Psoas muscle (tissue), 7 donors: ENCODE measurements at regions not wholly inside any gene's neighbourhood (a gene's known extent, or its start where the extent isn't known, plus 50 kb on each side); places are given as distances from the start of the nearest gene placed in this dataset.

Experiments used
- ATAC-seq, 4 donors: fragments of 200-7000 bp; cut with Tn5 transposase; one replicate each; pipeline ENCODE4 v1.9.1; 2020; ENCODE audit warnings: moderate library complexity in 3 of 4, mild to moderate bottlenecking in 2 of 4
- DNase-seq, 2 donors: peaks; one replicate each; pipeline ENCODE4 v3.0.0-alpha.2; 2020
- H3K27ac ChIP-seq: fragments of 200-600 bp; one replicate; pipeline ENCODE4 v1.8.0; 2022
- H3K27me3 ChIP-seq, 3 donors: fragments of 200-600 bp in 1 of 3; one replicate each; pipeline versions ENCODE4 v1.6.1 to v1.8.0; 2013 to 2022; ENCODE audit warnings: low read length in 2 of 3, mild to moderate bottlenecking in 2 of 3, moderate library complexity in 1 of 3; ENCODE audit not compliant: insufficient read depth in 3 of 3
- H3K36me3 ChIP-seq, 2 donors: fragments of 200-600 bp in 1 of 2; one replicate each; pipeline versions ENCODE4 v1.6.1 to v1.8.0; 2013 to 2022; ENCODE audit warnings: low read depth in 1 of 2, mild to moderate bottlenecking in 1 of 2, moderate library complexity in 1 of 2; ENCODE audit not compliant: insufficient read depth in 1 of 2
- H3K4me1 ChIP-seq: fragments of 200-600 bp; one replicate; pipeline ENCODE4 v1.8.0; 2022
- H3K4me3 ChIP-seq: fragments of 200-600 bp; one replicate; pipeline ENCODE4 v1.8.0; 2022; ENCODE audit warnings: mild to moderate bottlenecking
- H3K9me3 ChIP-seq: fragments of 200-600 bp; one replicate; pipeline ENCODE4 v1.8.0; 2022
- WGBS, 3 donors: extraction: QIAGEN DNeasy Blood & Tissue Kit; methylation state at CpG; one replicate each; pipeline versions ENCODE4 v1.1.6 to v1.1.7; 2013; 5-methylcytosine and 5-hydroxymethylcytosine counted together
- intact Hi-C, 2 donors: fragments of 100-400 bp; cut with DNase I; formaldehyde crosslinking; loops; one replicate each; pipeline versions ENCODE4 v1.11.0 to v1.14.2; 2022
- TF ChIP-seq, protein P1 (sequence below): fragments of 200-600 bp; IDR thresholded peaks from one replicate; pipeline ENCODE4 v1.8.0; 2022; ENCODE audit warnings: antibody characterized with exemption
- donor health status: healthy with polysubstance abuse.
- donor health status: DM: no; HTN: no; CAD: no; lungs with moderate emphysema.
- donor health status: Bipolar disorder and iron deficiency.
- donor health status: healthy.
- donor health status: DM: yes; HTN: yes; CAD: no.
- donor health status: DM: no; HTN: no; CAD: no.
- donor health status: DM: yes; HTN: yes; CAD: no.

DNA sequence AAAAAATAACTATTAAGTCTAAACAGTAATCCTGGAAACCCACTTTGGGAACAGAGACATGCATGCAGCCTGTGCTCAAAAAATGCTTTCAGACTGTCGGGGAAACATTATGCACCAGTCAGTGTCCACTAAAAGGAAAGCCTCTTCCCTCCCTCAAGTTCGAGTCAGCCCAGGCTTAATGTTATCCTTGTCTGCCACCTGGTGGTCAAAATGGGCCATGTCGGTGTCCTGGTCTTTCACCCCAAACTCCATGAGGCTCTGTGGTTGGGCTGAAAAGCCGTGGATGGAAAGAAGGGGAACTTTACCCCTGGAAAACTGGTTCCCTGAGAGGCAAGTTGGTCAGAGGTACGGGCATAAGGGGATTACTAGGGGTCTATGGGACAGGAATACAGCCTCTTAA is 88.4 kb upstream of the ZNF492 start:
- H3K4me1 ChIP-seq, result no peaks in the 10 kb centered on the region
- DNase-seq, result no peak
- ATAC-seq, result no peak
- H3K27ac ChIP-seq, result no peak overlapping the region
- 16 to 20% (median 17%) methylated on average over 5 of the region's 5 CpGs for WGBS, 3 donors
- H3K9me3 ChIP-seq, result peaks cover 17% of the 10 kb centered on the region
- H3K4me3 ChIP-seq, result no peak overlapping the region
- intact Hi-C loops, result no loop called here
- H3K36me3 ChIP-seq, result no peaks in the 10 kb centered on the region
- H3K27me3 ChIP-seq, result no peaks in the 10 kb centered on the region
- TF ChIP-seq, protein P1, sequence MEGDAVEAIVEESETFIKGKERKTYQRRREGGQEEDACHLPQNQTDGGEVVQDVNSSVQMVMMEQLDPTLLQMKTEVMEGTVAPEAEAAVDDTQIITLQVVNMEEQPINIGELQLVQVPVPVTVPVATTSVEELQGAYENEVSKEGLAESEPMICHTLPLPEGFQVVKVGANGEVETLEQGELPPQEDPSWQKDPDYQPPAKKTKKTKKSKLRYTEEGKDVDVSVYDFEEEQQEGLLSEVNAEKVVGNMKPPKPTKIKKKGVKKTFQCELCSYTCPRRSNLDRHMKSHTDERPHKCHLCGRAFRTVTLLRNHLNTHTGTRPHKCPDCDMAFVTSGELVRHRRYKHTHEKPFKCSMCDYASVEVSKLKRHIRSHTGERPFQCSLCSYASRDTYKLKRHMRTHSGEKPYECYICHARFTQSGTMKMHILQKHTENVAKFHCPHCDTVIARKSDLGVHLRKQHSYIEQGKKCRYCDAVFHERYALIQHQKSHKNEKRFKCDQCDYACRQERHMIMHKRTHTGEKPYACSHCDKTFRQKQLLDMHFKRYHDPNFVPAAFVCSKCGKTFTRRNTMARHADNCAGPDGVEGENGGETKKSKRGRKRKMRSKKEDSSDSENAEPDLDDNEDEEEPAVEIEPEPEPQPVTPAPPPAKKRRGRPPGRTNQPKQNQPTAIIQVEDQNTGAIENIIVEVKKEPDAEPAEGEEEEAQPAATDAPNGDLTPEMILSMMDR, result peak; percentile 29

DNA sequence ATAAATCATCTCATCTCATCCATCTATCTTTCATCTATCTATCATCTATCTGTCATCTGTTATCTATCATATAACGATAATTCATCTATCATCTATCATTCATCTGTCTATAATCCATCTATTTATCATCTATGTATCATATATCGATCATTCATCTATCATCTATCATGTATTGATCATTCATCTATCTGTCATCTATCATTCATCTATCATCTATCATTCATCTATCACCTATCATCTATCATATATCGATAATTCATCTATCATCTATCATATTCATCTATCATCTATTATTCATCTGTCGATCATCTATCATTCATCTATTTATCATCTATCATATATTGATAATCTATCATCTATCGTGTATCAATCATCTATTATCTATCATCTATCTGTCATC is 100.4 kb upstream of the ZNF492 start:
- Histone ChIP-seq H3K27me3 (no peaks in the 10 kb centered on the region), H3K4me3 (no peak overlapping the region), H3K27ac (no peak overlapping the region), H3K4me1 (no peaks in the 10 kb centered on the region), H3K9me3 (no peaks in the 10 kb centered on the region), H3K36me3 (no peaks in the 10 kb centered on the region)
- WGBS, 3 donors, result 84 to 86% (median 85%) methylated on average over 5 of the region's 5 CpGs
- TF ChIP-seq, protein P1, result no peak
- intact Hi-C loops, result no loop called here
- ATAC-seq (no peak), DNase-seq (no peak)

DNA sequence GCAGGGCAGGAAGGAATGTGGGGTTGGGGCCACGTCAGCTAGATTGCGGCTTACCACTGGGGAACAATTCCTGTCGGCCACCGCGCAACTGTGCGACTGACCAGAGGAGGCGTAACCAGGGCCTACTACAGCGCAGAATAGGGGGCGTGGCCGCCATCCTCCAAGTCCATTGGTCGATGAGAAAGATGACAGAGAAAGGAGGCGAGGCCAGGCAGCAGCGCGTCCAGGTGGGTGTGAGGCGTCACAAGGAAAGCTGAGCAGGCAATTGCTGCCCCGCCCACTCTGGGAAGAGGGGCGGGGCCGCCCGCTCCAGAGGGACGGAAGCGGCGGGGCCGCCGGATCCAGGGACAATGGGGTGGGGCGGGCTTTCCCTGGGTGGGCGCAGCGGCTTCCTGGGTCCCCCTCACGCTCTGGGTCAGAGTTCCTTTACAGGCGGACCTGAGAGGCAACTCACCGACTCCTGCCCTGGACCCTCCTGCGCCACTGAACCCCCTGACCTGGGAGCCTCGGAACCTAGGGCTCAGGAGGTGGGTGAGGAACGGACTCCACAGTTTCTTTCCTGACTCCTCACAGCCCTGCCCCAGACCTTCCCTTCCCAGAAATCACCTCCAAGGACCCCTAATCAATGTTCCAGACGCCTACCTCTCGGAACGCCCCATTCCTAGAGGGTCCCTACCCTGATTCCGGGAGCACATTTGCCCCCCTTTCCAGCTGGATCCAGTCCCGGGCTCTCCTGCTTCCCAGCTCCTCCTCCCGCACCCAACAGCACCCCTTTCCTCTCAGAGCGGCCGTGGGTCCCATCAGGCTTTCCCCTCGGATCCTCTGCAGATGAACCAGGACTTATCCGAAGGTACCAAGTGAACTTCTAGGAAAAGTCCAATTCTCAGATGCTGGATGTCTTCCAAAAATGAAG is 101.5 kb upstream of the ZNF492 start:
- intact Hi-C loops, result no loop called here
- H3K27ac ChIP-seq, result no peak overlapping the region
- H3K9me3 ChIP-seq, result no peaks in the 10 kb centered on the region
- TF ChIP-seq, protein P1, result no peak
- no peaks in the 10 kb centered on the region for H3K27me3 ChIP-seq
- H3K4me3 ChIP-seq, result peak overlapping the region; percentile 34
- 3 to 4% (median 3%) methylated on average over 39 to 43 of the region's 43 CpGs for WGBS, 3 donors
- H3K4me1 ChIP-seq, result no peaks in the 10 kb centered on the region
- H3K36me3 ChIP-seq, result no peaks in the 10 kb centered on the region
- DNase-seq, result peak; percentile 31 to 66
- peak in 2 of 4 donors; percentile 13 to 47 for ATAC-seq

DNA sequence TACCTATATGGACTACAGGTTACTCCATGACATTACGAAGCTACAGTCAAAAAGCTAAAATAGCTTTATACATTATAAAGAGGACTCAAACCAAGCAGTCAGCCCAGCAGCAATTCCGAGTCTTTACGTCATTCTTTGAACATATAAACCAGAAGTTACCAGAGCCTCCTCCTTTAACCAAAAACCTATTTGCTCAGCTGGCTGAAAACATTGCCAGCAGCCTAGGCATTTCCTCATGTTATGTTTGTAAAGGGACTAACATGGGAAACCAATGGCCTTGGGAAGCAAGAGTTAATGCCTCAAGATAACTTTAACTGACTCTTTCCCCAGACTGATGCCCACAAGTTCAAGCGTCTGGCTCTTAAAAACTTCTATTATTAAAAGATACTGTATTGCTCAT is 104.1 kb upstream of the ZNF492 start:
- Histone ChIP-seq H3K36me3 (no peaks in the 10 kb centered on the region), H3K27me3 (no peaks in the 10 kb centered on the region), H3K9me3 (no peaks in the 10 kb centered on the region), H3K4me1 (no peaks in the 10 kb centered on the region), H3K27ac (no peak overlapping the region), H3K4me3 (no peak overlapping the region)
- intact Hi-C loops, result no loop called here
- TF ChIP-seq, protein P1, result no peak
- 80 to 85% (median 83%) methylated on average over 4 of the region's 4 CpGs for WGBS, 3 donors
- DNase-seq (no peak), ATAC-seq (no peak)

DNA sequence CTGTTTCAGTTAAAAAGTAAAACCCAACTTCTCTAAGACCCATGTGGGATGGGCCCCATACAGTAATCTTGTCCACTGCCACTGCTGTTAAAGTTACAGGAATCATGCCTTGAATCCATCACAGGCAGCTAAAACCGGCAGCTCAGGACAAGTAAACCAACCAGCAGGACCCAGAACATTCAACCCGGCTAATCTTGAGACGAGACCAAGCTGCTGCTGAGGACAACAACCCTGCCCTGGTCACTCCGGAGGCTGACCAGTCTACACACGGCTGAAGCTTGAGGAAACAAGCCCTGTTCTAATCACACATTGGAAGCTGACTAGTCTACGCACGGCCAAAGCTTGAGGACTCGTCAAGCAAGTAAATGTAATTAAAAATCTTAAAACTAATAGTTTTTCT is 105.2 kb upstream of the ZNF492 start:
- Histone ChIP-seq H3K4me3 (no peak overlapping the region), H3K9me3 (no peaks in the 10 kb centered on the region), H3K27me3 (no peaks in the 10 kb centered on the region), H3K36me3 (no peaks in the 10 kb centered on the region), H3K27ac (no peak overlapping the region), H3K4me1 (no peaks in the 10 kb centered on the region)
- ATAC-seq (no peak), DNase-seq (no peak)
- intact Hi-C loops, result no loop called here
- TF ChIP-seq, protein P1, result no peak
- WGBS, 3 donors, result 53 to 76% (median 70%) methylated on average over 8 of the region's 8 CpGs
